ENCODE measurements at regions not wholly inside any gene's neighbourhood (a gene's known extent, or its start where the extent isn't known, plus 50 kb on each side); places are given as distances from the start of the nearest gene placed in this dataset.

DNA sequence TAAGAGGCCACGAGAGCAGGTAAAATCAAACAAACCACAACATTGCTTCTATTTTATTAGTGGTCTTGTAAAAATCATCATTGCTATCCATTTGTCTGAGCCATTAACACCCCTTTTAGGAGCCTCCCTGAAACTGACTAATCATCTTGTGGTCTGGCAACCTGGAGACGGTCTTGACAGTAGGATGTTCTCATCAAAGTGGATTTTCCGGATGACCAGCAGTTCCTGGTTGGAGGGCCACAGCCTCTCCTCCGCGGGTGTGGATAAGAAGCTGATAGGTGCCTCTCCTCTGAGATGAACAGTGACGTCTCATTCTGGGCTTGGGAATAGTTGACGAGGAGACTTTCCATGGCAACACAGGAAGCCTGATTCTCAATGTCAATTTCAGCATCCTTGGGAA is 490.7 kb downstream of the TYW1 start:
- TF ChIP-seq, protein P1, sequence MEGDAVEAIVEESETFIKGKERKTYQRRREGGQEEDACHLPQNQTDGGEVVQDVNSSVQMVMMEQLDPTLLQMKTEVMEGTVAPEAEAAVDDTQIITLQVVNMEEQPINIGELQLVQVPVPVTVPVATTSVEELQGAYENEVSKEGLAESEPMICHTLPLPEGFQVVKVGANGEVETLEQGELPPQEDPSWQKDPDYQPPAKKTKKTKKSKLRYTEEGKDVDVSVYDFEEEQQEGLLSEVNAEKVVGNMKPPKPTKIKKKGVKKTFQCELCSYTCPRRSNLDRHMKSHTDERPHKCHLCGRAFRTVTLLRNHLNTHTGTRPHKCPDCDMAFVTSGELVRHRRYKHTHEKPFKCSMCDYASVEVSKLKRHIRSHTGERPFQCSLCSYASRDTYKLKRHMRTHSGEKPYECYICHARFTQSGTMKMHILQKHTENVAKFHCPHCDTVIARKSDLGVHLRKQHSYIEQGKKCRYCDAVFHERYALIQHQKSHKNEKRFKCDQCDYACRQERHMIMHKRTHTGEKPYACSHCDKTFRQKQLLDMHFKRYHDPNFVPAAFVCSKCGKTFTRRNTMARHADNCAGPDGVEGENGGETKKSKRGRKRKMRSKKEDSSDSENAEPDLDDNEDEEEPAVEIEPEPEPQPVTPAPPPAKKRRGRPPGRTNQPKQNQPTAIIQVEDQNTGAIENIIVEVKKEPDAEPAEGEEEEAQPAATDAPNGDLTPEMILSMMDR (IDR thresholded peaks at IDR 0.05; ENCODE audit: borderline replicate concordance, extremely low read depth, low read length, poor library complexity, severe bottlenecking), result no peak
- TF ChIP-seq EZH2 (IDR thresholded peaks at IDR 0.05; ENCODE audit: borderline replicate concordance, low read depth, low read length, severe bottlenecking), result no peak

Measured in DND-41 (cell line).